GM18909 (cell line): ENCODE measurements at regions not wholly inside any gene's neighbourhood (a gene's known extent, or its start where the extent isn't known, plus 50 kb on each side); places are given as distances from the start of the nearest gene placed in this dataset.
"Not testable (repeated sequence)": the region's sequence is repeated elsewhere in the genome, so short reads cannot be mapped to it uniquely, and the experiment has no call there.

Experiments used
- ATAC-seq: cut with Tn5 transposase; IDR thresholded peaks from one replicate; pipeline ENCODE4 v1.9.1; 2021; ENCODE audit warnings: mild to moderate bottlenecking; ENCODE audit not compliant: unreplicated experiment, poor library complexity

DNA sequence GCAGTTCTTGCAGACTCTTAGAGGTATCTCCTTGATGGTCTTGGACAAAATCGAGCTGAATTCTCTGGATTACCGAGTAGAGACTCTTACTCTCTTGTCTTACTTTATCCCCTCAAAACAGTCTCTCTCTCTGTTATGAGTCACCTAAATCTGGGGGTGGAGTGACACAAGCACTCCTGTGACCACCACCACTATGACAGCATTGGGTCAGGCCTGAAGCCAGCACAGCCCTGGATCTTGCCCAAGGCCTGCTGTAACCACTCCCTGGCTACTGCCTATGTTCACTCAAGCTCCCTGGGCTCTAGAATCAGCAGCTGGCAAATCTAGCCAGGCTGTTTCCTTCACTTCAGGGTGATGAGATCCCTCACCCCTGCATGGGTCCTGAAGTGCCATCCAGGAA is 662.5 kb downstream of the LUZP2 start:
- no peak for ATAC-seq

DNA sequence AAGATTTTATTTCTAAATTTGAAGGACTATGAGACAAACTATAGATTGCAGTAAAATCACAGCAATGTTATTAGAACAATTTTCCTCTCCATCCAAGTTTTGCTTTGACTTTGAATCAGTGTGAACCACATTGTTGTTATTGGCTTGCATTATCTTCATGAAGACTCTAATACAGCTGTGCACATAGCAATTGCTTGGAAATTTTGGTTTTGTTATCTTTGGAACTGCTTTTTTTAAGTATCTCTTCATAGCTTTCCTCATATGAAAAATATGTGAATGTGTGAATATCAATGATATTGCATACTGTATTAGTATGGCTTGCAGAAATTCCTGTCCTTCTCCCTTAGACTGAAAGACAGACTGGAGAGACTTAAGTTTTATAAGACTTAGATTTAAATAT is 666.6 kb downstream of the LUZP2 start:
- no peak for ATAC-seq

DNA sequence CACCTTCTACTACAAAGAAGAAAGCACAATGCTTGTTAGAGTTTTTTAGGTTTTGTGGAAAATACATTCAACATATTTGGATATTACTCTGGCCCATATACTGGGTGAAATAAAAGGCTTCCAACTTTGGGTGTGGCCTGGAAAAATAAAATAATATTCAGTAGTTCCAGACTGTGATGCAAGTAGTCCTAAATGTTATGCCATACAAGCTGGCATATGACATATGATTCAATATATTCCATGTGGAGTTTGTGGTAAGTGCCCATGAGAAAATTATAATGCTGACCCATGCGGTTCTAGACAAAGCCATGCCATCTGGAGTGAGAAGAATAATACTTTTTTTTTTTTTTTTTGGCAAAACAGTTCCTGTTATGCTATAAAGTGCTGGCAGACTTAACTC is 683.3 kb downstream of the LUZP2 start:
- ATAC-seq = no peak

DNA sequence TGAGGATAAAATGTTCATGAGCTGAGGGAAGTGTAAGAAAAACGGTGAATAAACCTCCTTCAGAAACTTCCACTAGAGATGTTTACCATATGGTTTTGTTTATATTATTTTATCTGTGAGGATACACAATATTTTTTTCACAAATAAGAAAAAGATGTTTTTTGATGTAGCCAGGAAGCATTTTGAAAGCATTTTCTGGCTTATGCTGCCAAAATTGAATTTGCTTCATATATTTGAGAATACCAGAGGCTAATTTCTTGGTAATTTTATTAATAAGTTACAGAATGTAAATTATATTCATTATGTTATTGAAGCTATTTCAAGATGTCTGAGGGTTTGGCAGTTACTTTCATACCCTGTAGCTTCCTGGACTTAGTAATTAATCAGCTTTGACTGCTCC is 686.6 kb downstream of the LUZP2 start:
- no peak for ATAC-seq

DNA sequence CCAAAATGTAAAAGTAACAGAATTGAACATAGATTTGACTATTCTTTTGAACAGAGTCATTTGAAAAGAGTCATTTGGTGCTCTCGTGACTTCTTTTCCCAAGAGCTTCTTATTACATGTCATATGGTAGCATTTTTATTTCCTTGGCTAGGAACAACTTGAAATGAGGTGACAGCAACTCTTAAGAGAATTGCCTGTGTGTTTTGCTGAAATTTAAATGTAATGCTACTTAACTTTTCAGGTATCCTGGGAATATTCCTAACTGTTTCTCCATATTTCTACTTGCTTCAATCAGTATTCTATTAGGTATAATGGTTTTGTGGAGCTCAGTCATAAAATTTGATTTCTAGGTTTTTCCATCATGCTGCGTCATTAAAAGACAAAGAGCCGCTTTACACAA is 700.7 kb downstream of the LUZP2 start:
- no peak for ATAC-seq

DNA sequence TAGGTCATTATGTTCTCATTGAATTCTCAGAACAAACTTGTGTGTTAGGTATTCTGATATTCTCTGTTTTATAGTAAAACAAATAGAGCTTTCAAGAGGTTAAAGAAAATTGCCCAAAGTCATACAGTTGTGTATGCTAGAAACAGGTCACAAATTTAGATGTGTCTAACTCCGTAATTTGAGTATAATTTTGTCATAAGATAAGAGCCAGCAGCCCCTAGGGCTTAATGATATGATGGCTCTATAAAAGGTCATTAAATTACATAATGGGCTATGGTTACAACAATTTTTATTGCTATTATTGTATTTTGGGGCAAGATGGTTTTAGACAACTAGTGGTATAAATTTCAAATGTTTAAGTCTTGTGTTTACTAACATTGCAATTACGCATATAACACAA is 701.9 kb downstream of the LUZP2 start:
- ATAC-seq = no peak

DNA sequence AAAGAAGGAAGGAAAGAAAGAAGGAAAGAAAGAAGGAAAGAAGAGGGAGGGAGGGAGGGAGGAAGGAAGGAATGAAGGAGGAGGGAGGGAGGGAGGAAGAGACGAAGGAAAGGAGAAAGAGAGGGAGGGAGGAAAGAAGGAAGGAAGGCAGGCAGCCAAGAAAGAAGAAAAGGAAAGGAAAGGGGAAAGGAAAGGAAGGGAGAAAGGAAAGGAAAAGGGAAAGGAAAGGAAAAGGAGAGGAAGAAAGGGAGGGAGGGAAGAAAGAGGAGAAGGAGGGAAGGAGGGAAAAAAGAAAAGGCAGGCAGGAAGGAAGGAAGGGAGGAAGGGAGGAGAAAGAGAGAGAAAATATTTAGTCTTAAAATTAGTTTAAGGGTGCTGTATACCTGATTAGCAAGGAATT is 704.1 kb downstream of the LUZP2 start:
- ATAC-seq = no peak

DNA sequence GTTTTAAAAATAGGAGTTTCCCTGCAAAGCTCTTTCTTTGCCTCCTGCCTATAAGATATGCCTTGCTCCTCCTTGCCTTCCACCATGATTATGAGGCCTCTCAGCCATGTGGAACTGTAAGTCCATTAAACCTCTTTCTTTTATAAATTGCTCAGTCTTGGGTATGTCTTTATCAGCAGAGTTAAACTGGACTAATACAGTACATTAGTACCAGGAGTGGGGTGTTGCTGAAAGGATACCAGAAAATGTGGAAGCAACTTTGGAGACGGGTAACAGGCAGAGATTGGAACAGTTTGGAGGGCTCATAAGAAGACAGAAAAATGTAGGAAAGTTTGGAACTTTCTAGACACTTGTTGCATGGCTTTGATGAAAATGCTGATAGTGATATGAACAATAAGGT is 709.9 kb downstream of the LUZP2 start:
- no peak for ATAC-seq

DNA sequence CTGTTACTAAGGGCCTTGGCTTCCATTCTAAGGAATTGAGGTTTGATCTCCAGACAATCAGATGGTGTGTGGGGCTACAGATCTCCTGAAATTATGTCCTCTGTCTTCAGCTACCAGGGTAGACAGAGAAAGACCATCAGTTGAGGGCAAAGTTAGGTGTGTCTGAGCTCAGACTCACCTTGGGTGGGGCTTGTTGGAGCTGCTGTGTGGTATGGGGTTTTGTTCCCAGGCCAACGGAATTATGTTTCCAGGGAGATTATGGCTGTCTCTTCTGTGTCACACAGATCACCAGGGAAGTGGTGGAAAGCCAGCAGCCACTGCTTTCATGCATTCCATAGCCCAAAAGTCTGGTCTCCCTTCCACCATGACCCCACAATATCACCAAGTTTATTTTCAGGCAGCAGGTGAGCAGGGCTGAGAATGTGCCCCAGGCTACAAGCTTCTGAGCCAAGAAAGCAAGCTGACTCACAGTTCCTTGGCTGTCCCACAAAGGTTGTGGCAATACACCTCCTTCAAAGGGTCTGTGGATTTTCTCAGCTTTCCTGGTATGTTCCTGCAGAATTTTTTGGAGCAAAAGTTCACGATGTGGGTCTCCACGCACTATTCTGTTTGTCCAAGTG is 714.9 kb downstream of the LUZP2 start:
- ATAC-seq = no peak

DNA sequence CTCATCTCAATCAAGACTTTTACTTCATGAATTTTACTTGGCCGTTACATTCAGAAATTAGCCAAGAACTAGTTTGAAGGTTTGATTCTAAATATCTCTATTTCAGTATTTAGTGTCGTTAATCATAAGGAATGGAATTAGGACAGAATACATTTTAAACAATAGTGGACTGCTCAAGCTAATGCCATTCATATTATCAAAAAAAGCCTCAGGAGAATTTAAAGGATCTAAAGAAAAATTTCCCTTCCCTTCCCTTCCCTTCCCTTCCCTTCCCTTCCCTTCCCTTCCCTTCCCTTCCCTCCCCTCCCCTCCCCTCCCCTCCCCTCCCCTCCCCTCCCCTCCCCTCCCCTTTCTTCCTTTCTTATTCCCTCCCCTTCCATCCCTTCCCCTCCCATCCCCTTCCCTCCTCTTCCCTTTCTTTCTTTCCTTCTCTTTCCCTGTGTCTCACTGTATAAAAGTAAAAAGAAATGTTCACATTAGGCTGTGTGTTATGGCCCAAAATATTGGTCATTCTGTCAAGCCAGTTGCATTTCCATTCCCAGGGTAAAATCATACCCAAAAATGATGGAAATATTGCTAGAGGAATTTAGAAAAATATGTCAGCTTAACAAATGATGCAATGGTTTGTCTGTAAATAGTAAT is 717.8 kb downstream of the LUZP2 start:
- ATAC-seq = no peak

DNA sequence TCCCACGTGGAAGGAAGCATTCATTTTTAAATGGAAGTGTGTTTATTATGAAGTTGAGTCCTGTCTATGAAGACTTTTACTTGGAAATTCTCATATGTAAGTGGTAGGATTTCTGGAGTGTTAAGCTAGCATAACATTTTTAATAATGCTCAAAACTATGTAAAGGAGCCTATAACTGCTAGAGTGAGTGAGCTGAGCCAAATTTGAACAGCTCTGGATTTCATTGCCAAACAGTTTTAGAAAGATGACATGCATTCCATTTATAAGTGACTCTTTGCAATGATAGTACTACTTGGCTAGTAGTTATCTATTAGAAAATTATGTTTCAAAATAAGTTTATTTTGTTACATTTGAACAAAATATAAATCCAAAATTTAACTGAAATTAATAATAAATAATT is 721.2 kb downstream of the LUZP2 start:
- ATAC-seq = no peak

DNA sequence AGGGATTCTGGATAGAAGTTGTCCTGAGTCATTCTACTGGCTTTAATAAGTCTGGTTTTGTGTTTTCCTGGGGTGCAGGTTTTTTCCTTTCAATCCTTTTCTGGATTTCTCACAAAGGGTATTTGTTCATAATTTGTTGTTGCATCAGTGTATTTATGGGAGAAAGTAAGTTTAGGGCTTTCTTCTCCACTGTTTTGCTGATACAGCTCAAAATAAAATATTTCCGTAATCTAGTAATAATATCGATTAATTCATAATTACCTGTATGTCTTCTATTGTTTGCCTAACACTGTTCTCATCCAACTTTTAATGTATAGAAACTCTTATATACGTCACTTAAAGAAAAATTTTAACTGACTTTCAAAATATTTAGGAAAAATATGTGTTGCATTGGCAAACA is 728.2 kb downstream of the LUZP2 start:
- ATAC-seq = no peak

DNA sequence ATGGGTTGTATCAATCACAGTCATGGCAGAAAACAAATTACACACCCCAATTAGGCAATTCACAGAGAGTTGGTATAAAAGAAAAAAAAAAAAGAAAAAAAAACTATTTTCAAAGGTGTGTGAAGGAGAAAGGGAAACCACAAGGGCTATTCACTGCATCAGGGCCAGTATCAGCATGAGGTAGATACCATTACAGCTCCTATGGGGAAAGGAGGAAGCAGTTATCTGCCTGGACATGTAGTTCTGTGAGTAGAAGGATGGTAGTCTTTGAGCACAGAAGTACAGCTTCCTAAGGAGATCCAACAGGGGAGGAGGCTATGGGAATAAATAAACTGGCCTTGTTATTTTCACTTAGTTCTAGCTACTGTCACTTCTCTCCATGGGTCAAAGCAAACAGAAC is 746.1 kb downstream of the LUZP2 start:
- no peak for ATAC-seq

DNA sequence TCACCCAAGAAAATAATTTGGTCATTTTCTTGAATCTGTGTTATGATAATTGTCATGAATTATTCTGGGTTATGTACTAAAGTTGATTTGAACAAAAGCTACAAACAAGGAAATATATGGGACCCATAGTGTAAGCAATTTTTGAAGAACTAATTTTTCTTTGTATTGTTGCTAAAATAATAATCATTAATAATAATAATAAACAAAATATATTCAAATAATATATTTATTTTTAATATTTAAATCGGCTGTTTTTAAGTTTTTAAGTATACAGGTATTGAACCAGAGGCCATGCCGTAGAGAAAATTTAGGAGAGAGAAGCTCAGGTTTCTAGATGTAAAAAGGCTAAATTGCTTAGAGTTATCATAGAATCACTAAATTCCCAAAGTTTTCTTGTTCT is 747.3 kb downstream of the LUZP2 start:
- no peak for ATAC-seq

DNA sequence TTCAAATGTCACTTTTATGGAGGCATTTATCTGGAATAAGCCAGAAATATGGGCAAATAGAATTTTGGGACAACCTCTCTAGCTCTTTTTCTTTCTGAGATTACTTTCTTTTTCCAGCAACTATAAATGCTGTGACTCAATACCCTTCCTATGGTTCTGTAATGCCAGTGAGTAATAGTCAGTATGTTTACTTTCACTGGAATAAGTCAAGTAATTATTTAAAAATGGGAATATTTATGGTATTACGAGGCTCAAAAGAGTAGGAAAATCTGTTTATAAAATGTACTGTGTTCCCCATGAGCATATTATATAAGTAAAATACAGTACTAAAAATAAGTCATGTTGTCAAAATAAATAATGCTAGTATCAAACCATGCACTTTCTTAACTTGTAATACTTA is 750.5 kb downstream of the LUZP2 start:
- ATAC-seq = no peak

DNA sequence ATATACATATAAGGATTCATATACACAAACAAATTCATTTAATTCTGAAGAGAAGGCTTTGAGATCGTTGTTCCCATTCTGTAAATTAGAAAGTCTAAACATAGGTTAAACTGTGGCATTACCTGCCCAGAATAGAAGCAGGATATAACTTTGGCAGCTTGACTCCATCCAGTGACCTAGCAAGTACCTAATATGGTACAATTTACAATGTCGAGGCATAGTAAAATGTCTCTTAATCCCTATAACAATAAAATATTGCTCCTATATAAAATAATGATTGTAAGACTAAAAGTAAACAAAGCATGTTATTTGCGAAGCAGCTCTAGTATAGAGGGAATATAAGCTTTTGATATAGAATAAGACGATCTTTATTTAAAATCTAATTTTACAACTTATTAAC is 756.0 kb downstream of the LUZP2 start:
- no peak for ATAC-seq

DNA sequence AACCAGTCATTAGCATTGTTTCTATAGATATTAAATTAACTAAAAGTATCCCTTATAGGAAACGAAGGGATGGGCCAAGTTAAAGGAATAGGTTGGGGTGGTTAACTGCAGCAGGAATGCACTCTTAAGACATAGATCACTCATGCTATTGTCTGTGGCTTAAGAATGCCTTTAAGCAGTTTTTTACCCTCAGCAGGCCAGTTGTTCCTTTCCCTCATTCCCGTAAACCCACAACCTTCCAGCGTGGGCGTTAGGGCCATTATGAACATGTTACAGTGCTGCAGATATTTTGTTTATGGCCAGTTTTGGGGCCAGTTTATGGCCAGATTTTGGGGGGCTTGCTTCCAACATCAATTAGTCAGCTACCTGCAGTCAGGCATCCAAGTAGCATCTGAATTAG is 767.0 kb downstream of the LUZP2 start:
- ATAC-seq = not testable (repeated sequence)

DNA sequence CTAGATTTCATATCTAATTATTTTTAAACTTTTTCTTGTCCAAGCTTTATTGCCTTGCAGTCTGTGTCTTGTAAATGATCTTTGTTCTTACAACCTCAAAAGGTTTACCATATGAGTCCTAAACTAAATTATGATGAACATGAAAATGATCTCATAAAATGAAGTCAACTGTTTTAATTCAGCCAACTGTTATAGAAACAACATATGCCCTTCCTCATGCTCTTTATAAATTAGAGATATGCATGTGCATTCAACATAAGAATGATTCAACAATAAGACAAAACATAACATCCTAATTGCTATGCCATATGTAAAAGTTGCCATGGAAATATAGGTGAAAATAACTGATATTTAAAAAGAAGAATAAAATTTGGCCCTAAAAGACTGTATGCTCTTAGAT is 774.4 kb downstream of the LUZP2 start:
- no peak for ATAC-seq

DNA sequence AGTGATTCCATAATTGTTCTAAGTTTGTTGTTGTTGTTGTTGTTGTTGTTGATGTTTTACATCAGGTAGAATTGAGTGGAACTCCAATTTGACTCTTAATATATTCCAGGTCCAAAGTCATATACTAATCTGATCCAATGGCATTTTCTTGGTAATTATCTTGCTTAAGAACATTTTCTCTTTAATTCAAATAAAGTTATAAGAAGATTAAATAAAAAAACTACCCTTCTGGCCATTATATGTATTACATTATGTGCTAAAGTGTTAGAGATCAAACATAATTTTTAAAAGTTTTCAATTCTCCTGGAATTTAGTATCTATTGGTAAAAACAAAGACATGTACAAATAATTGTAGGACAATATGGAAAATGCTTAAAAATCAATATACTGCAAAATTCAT is 775.4 kb downstream of the LUZP2 start:
- no peak for ATAC-seq

DNA sequence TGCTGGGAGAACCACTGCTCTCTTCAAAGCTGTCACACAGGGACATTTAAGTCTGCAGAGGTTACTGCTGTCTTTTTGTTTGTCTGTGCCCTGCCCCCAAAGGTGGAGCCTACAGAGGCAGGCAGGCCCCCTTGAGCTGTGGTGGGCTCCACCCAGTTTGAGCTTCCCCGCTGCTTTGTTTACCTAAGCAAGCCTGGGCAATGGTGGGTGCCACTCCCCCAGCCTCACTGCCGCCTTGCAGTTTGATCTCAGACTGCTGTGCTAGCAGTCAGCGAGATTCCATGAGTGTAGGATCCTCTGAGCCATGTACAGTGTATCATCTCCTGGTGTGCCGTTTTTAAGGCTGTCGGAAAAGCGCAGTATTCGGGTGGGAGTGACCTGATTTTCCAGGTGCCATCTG is 784.0 kb downstream of the LUZP2 start:
- not testable (repeated sequence) for ATAC-seq

DNA sequence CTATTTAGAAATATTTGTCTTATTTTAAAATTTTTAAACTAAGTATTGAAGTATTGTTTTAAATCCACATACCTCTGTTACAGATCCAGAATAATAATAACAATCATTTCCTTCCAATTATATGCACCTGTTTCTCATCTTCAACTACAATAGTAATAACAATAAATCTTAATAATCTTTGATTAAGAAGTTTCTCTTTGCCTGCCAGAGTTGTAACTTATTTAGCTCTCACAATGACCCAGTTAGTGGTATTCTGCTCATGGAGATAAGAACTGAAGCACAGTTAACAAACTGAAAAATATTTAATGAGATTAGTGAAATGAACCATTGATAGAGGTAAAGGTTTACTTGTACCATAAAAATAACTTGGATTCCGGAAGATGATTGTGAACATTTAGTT is 796.3 kb downstream of the LUZP2 start:
- ATAC-seq = no peak

DNA sequence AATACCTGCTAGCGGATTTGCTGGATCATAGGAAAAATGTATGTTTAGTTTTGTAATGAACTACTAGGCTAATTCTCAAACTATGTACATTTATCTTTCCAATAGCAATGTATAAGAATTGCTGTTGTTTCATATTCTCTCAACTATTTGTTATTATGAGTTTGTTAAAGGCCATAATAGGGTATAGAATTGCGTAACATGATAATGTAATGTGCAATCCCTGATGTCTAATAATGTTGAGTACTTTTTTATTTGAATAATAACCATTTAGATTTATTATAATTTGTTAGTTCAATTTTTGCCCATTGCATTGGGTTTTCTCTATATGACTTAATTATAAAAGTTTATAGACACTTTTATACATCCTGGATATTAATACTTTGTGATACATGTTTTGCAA is 801.6 kb downstream of the LUZP2 start:
- ATAC-seq = no peak

DNA sequence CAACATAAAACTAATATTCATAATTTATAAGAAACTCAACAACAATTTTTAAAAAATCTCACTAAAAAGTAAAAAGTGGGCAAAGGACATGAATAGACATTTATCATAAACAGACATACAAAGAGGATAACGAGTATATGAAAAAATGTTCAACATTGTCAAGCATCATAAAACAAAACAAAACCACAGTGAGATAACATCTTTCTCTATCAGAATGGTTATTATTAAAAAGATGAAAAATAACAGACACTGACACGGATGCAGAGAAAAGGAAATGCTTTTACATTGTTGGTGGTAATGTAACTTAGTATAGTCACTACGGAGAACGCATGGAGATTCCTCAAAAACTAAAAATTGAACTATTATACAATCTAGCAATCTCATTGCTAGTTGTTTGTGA is 813.0 kb downstream of the LUZP2 start:
- ATAC-seq = no peak
